Spleen (tissue), 7 donors: ENCODE measurements at regions not wholly inside any gene's neighbourhood (a gene's known extent, or its start where the extent isn't known, plus 50 kb on each side); places are given as distances from the start of the nearest gene placed in this dataset.
"Not testable (repeated sequence)": the region's sequence is repeated elsewhere in the genome, so short reads cannot be mapped to it uniquely, and the experiment has no call there.

Experiments used
- CTCF ChIP-seq, 11 experiments: fragments of 200-600 bp in 7 of 11; fragments of 450-650 bp in 4 of 11; sonication (generic) in 4 of 11; IDR thresholded peaks in 8 of 11; conservative IDR thresholded peaks in 3 of 11; 1 replicate in 7 of 11; 2 replicates in 4 of 11; pipeline versions ENCODE4 v1.4.0 to v1.8.0; 2016 to 2021; ENCODE audit warnings: antibody characterized with exemption in 11 of 11, inconsistent platforms in 4 of 11, mild to moderate bottlenecking in 1 of 11
- POLR2A ChIP-seq, 3 donors: fragments of 450-650 bp; IDR thresholded peaks; one replicate each; pipeline ENCODE4 v1.5.1; 2017; ENCODE audit warnings: antibody characterized with exemption in 3 of 3, mild to moderate bottlenecking in 1 of 3
- POLR2AphosphoS5 ChIP-seq, 3 donors: sonication (generic); formaldehyde crosslinking; IDR thresholded peaks; one replicate each; pipeline ENCODE4 v1.5.1; 2017; ENCODE audit warnings: antibody characterized with exemption in 3 of 3
- donor health status: DM: no; HTN: no; CAD: no; lungs with moderate emphysema.
- donor health status: DM: no; HTN: no; CAD: no.
- donor health status: DM: no; HTN: no; CAD: no.

GRCh38 chr3:112694906-112695305 is 54.0 kb upstream of the CCDC80 start:
- TF ChIP-seq CTCF (IDR thresholded peaks at IDR 0.05 in 8 of 11, conservative IDR thresholded peaks at IDR 0.05 in 3 of 11); POLR2A (IDR thresholded peaks at IDR 0.05); POLR2AphosphoS5 (IDR thresholded peaks at IDR 0.05): not testable (repeated sequence)
